Middle frontal gyrus (tissue), 1 donor: ENCODE measurements at regions not wholly inside any gene's neighbourhood (a gene's known extent, or its start where the extent isn't known, plus 50 kb on each side); places are given as distances from the start of the nearest gene placed in this dataset.
"Not testable (repeated sequence)": the region's sequence is repeated elsewhere in the genome, so short reads cannot be mapped to it uniquely, and the experiment has no call there.

Experiments used
- DNase-seq: peaks from one replicate; pipeline ENCODE4 v3.0.0-alpha.2; 2015; ENCODE audit warnings: low spot score; ENCODE audit errors: extremely low spot score

GRCh38 chr2:4244422-4244821 lies 541.0 kb downstream of the DCDC2C start:
- not testable (repeated sequence) for DNase-seq

GRCh38 chr2:4246364-4247131 lies 543.2 kb downstream of the DCDC2C start:
- DNase-seq: no peak

- DNase-seq: no peak
Measured at GRCh38 chr2:4247791-4248190, 544.4 kb downstream of the DCDC2C start.

GRCh38 chr2:4255491-4255890 lies 552.1 kb downstream of the DCDC2C start:
- no peak for DNase-seq

GRCh38 chr2:4256351-4256750 lies 553.0 kb downstream of the DCDC2C start:
- DNase-seq: no peak

GRCh38 chr2:4258563-4258962 lies 555.2 kb downstream of the DCDC2C start:
- no peak for DNase-seq

GRCh38 chr2:4265936-4266335 lies 562.6 kb downstream of the DCDC2C start:
- DNase-seq: no peak

- no peak for DNase-seq
Measured at GRCh38 chr2:4269885-4270284, 566.5 kb downstream of the DCDC2C start.

GRCh38 chr2:4272261-4272858 lies 569.0 kb downstream of the DCDC2C start:
- DNase-seq: no peak

- DNase-seq: no peak
Measured at GRCh38 chr2:4278392-4278791, 575.0 kb downstream of the DCDC2C start.

- no peak for DNase-seq
Measured at GRCh38 chr2:4279431-4279830, 576.1 kb downstream of the DCDC2C start.

GRCh38 chr2:4291430-4291829 lies 588.1 kb downstream of the DCDC2C start:
- DNase-seq: no peak

GRCh38 chr2:4295680-4296079 lies 592.3 kb downstream of the DCDC2C start:
- no peak for DNase-seq

GRCh38 chr2:4300616-4301015 lies 597.2 kb downstream of the DCDC2C start:
- no peak for DNase-seq

- no peak for DNase-seq
Measured at GRCh38 chr2:4324531-4324930, 621.2 kb downstream of the DCDC2C start.

- no peak for DNase-seq
Measured at GRCh38 chr2:4336864-4337263, 633.5 kb downstream of the DCDC2C start.

- no peak for DNase-seq
Measured at GRCh38 chr2:4338345-4338744, 635.0 kb downstream of the DCDC2C start.

- no peak for DNase-seq
Measured at GRCh38 chr2:4340536-4340935, 637.2 kb downstream of the DCDC2C start.

- no peak for DNase-seq
Measured at GRCh38 chr2:4346628-4347027, 643.3 kb downstream of the DCDC2C start.

- no peak for DNase-seq
Measured at GRCh38 chr2:4353668-4354067, 650.3 kb downstream of the DCDC2C start.

- DNase-seq: no peak
Measured at GRCh38 chr2:4354164-4354563, 650.8 kb downstream of the DCDC2C start.

GRCh38 chr2:4354678-4355077 lies 651.3 kb downstream of the DCDC2C start:
- DNase-seq: no peak

GRCh38 chr2:4356109-4356508 lies 652.7 kb downstream of the DCDC2C start:
- no peak for DNase-seq
